ENCODE measurements at regions not wholly inside any gene's neighbourhood (a gene's known extent, or its start where the extent isn't known, plus 50 kb on each side); places are given as distances from the start of the nearest gene placed in this dataset.

DNA sequence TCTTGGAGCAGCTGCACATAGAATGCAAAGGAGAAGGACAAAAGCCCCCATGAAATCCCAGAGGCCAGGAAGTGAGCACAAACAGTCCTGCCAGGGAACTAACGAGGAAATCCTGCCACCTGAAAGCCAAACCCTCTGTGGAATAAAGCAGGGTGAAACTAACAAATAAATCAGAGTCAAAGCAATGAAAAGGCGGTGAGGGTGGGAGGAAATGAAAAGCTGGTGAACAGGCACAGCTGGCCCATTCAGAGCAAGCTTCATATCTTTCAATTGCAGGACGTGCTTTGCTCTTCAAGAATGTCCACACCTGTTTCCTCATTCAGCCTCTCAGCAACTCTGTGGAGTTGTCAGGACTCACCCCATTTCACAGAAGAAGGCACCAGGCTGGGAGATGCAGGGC, 108.1 kb downstream of the ABCC12 start:
- Histone ChIP-seq H3K79me2 (ENCODE audit: control insufficient read depth, insufficient read depth, low read length) (no peaks in the 10 kb centered on the region), H3K4me2 (ENCODE audit: extremely low read depth, insufficient read depth, low read length) (no peak overlapping the region), H3K4me1 (ENCODE audit: control insufficient read depth, extremely low read depth, insufficient read depth, low read length) (no peaks in the 10 kb centered on the region), H3K4me3 (replicated peaks in 1 of 4; ENCODE audit: control extremely low read depth in 1 of 4, insufficient read depth in 1 of 4, low read depth in 3 of 4, low read length in 4 of 4) (no peak overlapping the region), H3K27ac (ENCODE audit: insufficient read depth, low read length) (no peak overlapping the region), H2AFZ (ENCODE audit: low read length) (no peak overlapping the region), H3K9me3 (ENCODE audit: control insufficient read depth, insufficient read depth, low read depth, low read length) (no peaks in the 10 kb centered on the region), H3K27me3 (ENCODE audit: control insufficient read depth, insufficient read depth, low read length) (peaks cover 3% of the 10 kb centered on the region), H3K36me3 (ENCODE audit: control insufficient read depth, insufficient read depth, low read length) (no peaks in the 10 kb centered on the region), H3K9ac (ENCODE audit: insufficient read depth, low read length) (no peak overlapping the region), H4K20me1 (ENCODE audit: control insufficient read depth, extremely low read depth, insufficient read depth, low read length) (no peaks in the 10 kb centered on the region)
- TF ChIP-seq, protein P1, sequence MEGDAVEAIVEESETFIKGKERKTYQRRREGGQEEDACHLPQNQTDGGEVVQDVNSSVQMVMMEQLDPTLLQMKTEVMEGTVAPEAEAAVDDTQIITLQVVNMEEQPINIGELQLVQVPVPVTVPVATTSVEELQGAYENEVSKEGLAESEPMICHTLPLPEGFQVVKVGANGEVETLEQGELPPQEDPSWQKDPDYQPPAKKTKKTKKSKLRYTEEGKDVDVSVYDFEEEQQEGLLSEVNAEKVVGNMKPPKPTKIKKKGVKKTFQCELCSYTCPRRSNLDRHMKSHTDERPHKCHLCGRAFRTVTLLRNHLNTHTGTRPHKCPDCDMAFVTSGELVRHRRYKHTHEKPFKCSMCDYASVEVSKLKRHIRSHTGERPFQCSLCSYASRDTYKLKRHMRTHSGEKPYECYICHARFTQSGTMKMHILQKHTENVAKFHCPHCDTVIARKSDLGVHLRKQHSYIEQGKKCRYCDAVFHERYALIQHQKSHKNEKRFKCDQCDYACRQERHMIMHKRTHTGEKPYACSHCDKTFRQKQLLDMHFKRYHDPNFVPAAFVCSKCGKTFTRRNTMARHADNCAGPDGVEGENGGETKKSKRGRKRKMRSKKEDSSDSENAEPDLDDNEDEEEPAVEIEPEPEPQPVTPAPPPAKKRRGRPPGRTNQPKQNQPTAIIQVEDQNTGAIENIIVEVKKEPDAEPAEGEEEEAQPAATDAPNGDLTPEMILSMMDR (conservative IDR thresholded peaks at IDR 0.05 in 1 of 2, IDR thresholded peaks at IDR 0.05 in 1 of 2; ENCODE audit: low read depth in 1 of 2, low read length in 2 of 2): no peak
- TF ChIP-seq EZH2 (IDR thresholded peaks at IDR 0.05; ENCODE audit: low read length, missing control alignments): no peak
- no peak for DNase-seq (ENCODE audit: low read depth in 2 of 2)

DNA sequence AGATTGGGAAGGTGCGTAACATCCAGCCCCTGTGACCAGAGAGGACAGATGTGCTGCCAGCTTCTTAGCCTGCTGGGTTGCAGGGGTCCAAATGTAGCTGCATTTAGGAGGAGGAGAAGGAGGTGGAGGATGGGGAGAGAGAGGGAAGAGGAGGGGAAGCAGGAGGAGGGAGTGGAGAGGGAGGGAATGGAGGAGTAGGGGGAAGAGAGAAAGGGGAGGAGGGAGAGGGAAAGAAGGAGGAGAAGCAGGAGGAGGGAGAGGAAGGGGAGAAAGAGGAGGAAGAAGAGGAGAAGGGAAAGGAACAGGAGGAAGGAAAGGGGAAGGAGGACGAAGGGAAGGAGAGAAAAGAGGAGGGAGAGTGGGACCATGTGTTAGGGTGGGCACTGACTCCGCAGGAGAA, 108.6 kb downstream of the ABCC12 start:
- H3K9me3 ChIP-seq (ENCODE audit: control insufficient read depth, insufficient read depth, low read depth, low read length): no peaks in the 10 kb centered on the region
- no peak overlapping the region for H3K4me2 ChIP-seq (ENCODE audit: extremely low read depth, insufficient read depth, low read length)
- no peak overlapping the region for H3K27ac ChIP-seq (ENCODE audit: insufficient read depth, low read length)
- TF ChIP-seq, protein P1 (conservative IDR thresholded peaks at IDR 0.05 in 1 of 2, IDR thresholded peaks at IDR 0.05 in 1 of 2; ENCODE audit: low read depth in 1 of 2, low read length in 2 of 2): no peak
- TF ChIP-seq EZH2 (IDR thresholded peaks at IDR 0.05; ENCODE audit: low read length, missing control alignments): no peak
- H2AFZ ChIP-seq (ENCODE audit: low read length): no peak overlapping the region
- H3K36me3 ChIP-seq (ENCODE audit: control insufficient read depth, insufficient read depth, low read length): no peaks in the 10 kb centered on the region
- H3K79me2 ChIP-seq (ENCODE audit: control insufficient read depth, insufficient read depth, low read length): no peaks in the 10 kb centered on the region
- H3K27me3 ChIP-seq (ENCODE audit: control insufficient read depth, insufficient read depth, low read length): peaks cover 3% of the 10 kb centered on the region
- H3K4me3 ChIP-seq (replicated peaks in 1 of 4; ENCODE audit: control extremely low read depth in 1 of 4, insufficient read depth in 1 of 4, low read depth in 3 of 4, low read length in 4 of 4): no peak overlapping the region
- H3K4me1 ChIP-seq (ENCODE audit: control insufficient read depth, extremely low read depth, insufficient read depth, low read length): no peaks in the 10 kb centered on the region
- H4K20me1 ChIP-seq (ENCODE audit: control insufficient read depth, extremely low read depth, insufficient read depth, low read length): no peaks in the 10 kb centered on the region
- H3K9ac ChIP-seq (ENCODE audit: insufficient read depth, low read length): no peak overlapping the region
- DNase-seq (ENCODE audit: low read depth in 2 of 2): no peak

DNA sequence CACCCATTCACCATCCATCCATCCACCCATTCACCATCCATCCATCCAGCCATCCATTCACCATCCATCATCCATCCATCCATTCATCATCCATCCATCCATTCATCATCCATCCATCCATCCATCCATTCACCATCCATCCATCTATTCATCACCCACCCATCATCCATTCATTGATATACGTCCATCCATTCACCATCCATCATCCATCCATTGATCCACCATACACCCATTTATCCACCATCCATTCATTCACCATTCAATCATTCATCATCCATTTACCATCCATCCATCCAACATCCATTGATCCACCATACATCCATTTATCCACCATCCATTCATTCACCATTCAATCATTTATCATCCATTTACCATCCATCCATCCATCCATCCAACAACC, 111.7 kb downstream of the ABCC12 start:
- Histone ChIP-seq H3K4me2 (ENCODE audit: extremely low read depth, insufficient read depth, low read length) (no peak overlapping the region), H2AFZ (ENCODE audit: low read length) (no peak overlapping the region), H3K9me3 (ENCODE audit: control insufficient read depth, insufficient read depth, low read depth, low read length) (no peaks in the 10 kb centered on the region), H3K9ac (ENCODE audit: insufficient read depth, low read length) (no peak overlapping the region), H3K27me3 (ENCODE audit: control insufficient read depth, insufficient read depth, low read length) (no peaks in the 10 kb centered on the region), H4K20me1 (ENCODE audit: control insufficient read depth, extremely low read depth, insufficient read depth, low read length) (no peaks in the 10 kb centered on the region), H3K4me3 (replicated peaks in 1 of 4; ENCODE audit: control extremely low read depth in 1 of 4, insufficient read depth in 1 of 4, low read depth in 3 of 4, low read length in 4 of 4) (no peak overlapping the region), H3K79me2 (ENCODE audit: control insufficient read depth, insufficient read depth, low read length) (no peaks in the 10 kb centered on the region), H3K36me3 (ENCODE audit: control insufficient read depth, insufficient read depth, low read length) (no peaks in the 10 kb centered on the region), H3K27ac (ENCODE audit: insufficient read depth, low read length) (no peak overlapping the region), H3K4me1 (ENCODE audit: control insufficient read depth, extremely low read depth, insufficient read depth, low read length) (no peaks in the 10 kb centered on the region)
- no peak for TF ChIP-seq EZH2 (IDR thresholded peaks at IDR 0.05; ENCODE audit: low read length, missing control alignments)
- TF ChIP-seq, protein P1 (conservative IDR thresholded peaks at IDR 0.05 in 1 of 2, IDR thresholded peaks at IDR 0.05 in 1 of 2; ENCODE audit: low read depth in 1 of 2, low read length in 2 of 2): no peak
- no peak for DNase-seq (ENCODE audit: low read depth in 2 of 2)

Measured in fibroblast of lung (primary cell).